OCI-LY1 (cell line): ENCODE measurements at regions not wholly inside any gene's neighbourhood (a gene's known extent, or its start where the extent isn't known, plus 50 kb on each side); places are given as distances from the start of the nearest gene placed in this dataset.

Source experiments
- EZH2 ChIP-seq: fragments of 200-600 bp; sonication (generic), shearing (Covaris generic); IDR thresholded peaks from 2 replicates; pipeline ENCODE4 v1.8.0; 2017; ENCODE audit warnings: borderline replicate concordance, mixed run types, mild to moderate bottlenecking, antibody characterized with exemption, low read length, moderate library complexity, mixed read lengths
- TF ChIP-seq, protein P1 (sequence below): fragments of 200-600 bp; sonication (generic), shearing (Covaris generic); IDR thresholded peaks from 2 replicates; pipeline ENCODE4 v1.5.1; 2017; ENCODE audit warnings: mild to moderate bottlenecking, antibody characterized with exemption, low read length, moderate library complexity, mixed read lengths

- TF ChIP-seq, protein P1, sequence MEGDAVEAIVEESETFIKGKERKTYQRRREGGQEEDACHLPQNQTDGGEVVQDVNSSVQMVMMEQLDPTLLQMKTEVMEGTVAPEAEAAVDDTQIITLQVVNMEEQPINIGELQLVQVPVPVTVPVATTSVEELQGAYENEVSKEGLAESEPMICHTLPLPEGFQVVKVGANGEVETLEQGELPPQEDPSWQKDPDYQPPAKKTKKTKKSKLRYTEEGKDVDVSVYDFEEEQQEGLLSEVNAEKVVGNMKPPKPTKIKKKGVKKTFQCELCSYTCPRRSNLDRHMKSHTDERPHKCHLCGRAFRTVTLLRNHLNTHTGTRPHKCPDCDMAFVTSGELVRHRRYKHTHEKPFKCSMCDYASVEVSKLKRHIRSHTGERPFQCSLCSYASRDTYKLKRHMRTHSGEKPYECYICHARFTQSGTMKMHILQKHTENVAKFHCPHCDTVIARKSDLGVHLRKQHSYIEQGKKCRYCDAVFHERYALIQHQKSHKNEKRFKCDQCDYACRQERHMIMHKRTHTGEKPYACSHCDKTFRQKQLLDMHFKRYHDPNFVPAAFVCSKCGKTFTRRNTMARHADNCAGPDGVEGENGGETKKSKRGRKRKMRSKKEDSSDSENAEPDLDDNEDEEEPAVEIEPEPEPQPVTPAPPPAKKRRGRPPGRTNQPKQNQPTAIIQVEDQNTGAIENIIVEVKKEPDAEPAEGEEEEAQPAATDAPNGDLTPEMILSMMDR, result no peak
- no peak for TF ChIP-seq EZH2
These were observed 157.8 kb upstream of the SNX7 start for GRCh38 chr1:98503771-98504170.
